Spleen (tissue), 11 donors: ENCODE measurements at regions not wholly inside any gene's neighbourhood (a gene's known extent, or its start where the extent isn't known, plus 50 kb on each side); places are given as distances from the start of the nearest gene placed in this dataset.
A peak's percentile ranks its signal among the peaks of the same experiment; 100 is the strongest.

Source experiments
- DNase-seq: peaks from one replicate; pipeline ENCODE4 v3.0.0-alpha.2; 2020
- H3K27ac ChIP-seq, 8 donors: fragments of 200-600 bp; sonication (generic) in 7 of 8; 1 replicate in 4 of 8; 2 replicates in 4 of 8; pipeline versions ENCODE4 v1.5.0 to v1.8.0; 2016 to 2021; ENCODE audit warnings: inconsistent platforms in 4 of 8, mild to moderate bottlenecking in 4 of 8, moderate library complexity in 1 of 8
- H3K27me3 ChIP-seq, 7 donors: fragments of 200-600 bp; sonication (generic) in 6 of 7; replicated peaks in 1 of 7; 1 replicate in 4 of 7; 2 replicates in 3 of 7; pipeline versions ENCODE4 v1.5.0 to v1.8.0; 2016 to 2021; ENCODE audit warnings: inconsistent platforms in 3 of 7, mild to moderate bottlenecking in 1 of 7
- H3K36me3 ChIP-seq, 6 donors: fragments of 200-600 bp; sonication (generic) in 5 of 6; 1 replicate in 4 of 6; 2 replicates in 2 of 6; pipeline versions ENCODE4 v1.5.0 to v1.8.0; 2016 to 2021; ENCODE audit warnings: inconsistent platforms in 2 of 6
- H3K4me1 ChIP-seq, 6 donors: fragments of 200-600 bp; sonication (generic) in 5 of 6; 1 replicate in 3 of 6; 2 replicates in 3 of 6; pipeline versions ENCODE4 v1.5.0 to v1.8.0; 2016 to 2021; ENCODE audit warnings: inconsistent platforms in 3 of 6
- H3K4me3 ChIP-seq, 8 donors: fragments of 200-600 bp; sonication (generic) in 7 of 8; 1 replicate in 4 of 8; 2 replicates in 4 of 8; pipeline versions ENCODE4 v1.5.0 to v1.8.0; 2016 to 2021; ENCODE audit warnings: inconsistent platforms in 4 of 8, mild to moderate bottlenecking in 4 of 8, moderate library complexity in 2 of 8
- H3K9me3 ChIP-seq, 8 donors: fragments of 200-600 bp; sonication (generic) in 7 of 8; 1 replicate in 4 of 8; 2 replicates in 4 of 8; pipeline versions ENCODE4 v1.5.0 to v1.8.0; 2016 to 2021; ENCODE audit warnings: inconsistent platforms in 4 of 8
- POLR2A ChIP-seq, 3 donors: fragments of 450-650 bp; IDR thresholded peaks; one replicate each; pipeline ENCODE4 v1.5.1; 2017; ENCODE audit warnings: antibody characterized with exemption in 3 of 3, mild to moderate bottlenecking in 1 of 3
- POLR2AphosphoS5 ChIP-seq, 3 donors: sonication (generic); formaldehyde crosslinking; IDR thresholded peaks; one replicate each; pipeline ENCODE4 v1.5.1; 2017; ENCODE audit warnings: antibody characterized with exemption in 3 of 3
- WGBS, 5 donors: extraction: QIAGEN DNeasy Blood & Tissue Kit in 3 of 5; methylation state at CpG; one replicate each; pipeline versions ENCODE4 v1.1.5 to v1.1.7; 2013 to 2018; 5-methylcytosine and 5-hydroxymethylcytosine counted together
- intact Hi-C: fragments of 100-400 bp; cut with DNase I; formaldehyde crosslinking; loops from one replicate; pipeline ENCODE4 v1.15.0; 2023; ENCODE audit warnings: low total_unique reads
- TF ChIP-seq, protein P1 (sequence below), 11 experiments: fragments of 200-600 bp in 7 of 11; fragments of 450-650 bp in 4 of 11; sonication (generic) in 4 of 11; IDR thresholded peaks in 8 of 11; conservative IDR thresholded peaks in 3 of 11; 1 replicate in 7 of 11; 2 replicates in 4 of 11; pipeline versions ENCODE4 v1.4.0 to v1.8.0; 2016 to 2021; ENCODE audit warnings: antibody characterized with exemption in 11 of 11, inconsistent platforms in 4 of 11, mild to moderate bottlenecking in 1 of 11
- donor health status: healthy with polysubstance abuse.
- donor health status: DM: no; HTN: no; CAD: no; lungs with moderate emphysema.
- donor health status: DM: no; HTN: no; CAD: no.
- donor health status: Bipolar disorder and iron deficiency.
- donor health status: healthy.
- donor health status: DM: no; HTN: no; CAD: no.
- donor health status: DM: yes; HTN: yes; CAD: no.

GRCh38 chr2:12915787-12916186 lies 199.1 kb downstream of the TRIB2 start:
- no peaks in the 10 kb centered on the region for H3K36me3 ChIP-seq
- TF ChIP-seq POLR2A (IDR thresholded peaks at IDR 0.05) (no peak), POLR2AphosphoS5 (IDR thresholded peaks at IDR 0.05) (no peak)
- TF ChIP-seq, protein P1, sequence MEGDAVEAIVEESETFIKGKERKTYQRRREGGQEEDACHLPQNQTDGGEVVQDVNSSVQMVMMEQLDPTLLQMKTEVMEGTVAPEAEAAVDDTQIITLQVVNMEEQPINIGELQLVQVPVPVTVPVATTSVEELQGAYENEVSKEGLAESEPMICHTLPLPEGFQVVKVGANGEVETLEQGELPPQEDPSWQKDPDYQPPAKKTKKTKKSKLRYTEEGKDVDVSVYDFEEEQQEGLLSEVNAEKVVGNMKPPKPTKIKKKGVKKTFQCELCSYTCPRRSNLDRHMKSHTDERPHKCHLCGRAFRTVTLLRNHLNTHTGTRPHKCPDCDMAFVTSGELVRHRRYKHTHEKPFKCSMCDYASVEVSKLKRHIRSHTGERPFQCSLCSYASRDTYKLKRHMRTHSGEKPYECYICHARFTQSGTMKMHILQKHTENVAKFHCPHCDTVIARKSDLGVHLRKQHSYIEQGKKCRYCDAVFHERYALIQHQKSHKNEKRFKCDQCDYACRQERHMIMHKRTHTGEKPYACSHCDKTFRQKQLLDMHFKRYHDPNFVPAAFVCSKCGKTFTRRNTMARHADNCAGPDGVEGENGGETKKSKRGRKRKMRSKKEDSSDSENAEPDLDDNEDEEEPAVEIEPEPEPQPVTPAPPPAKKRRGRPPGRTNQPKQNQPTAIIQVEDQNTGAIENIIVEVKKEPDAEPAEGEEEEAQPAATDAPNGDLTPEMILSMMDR (IDR thresholded peaks at IDR 0.05 in 8 of 11, conservative IDR thresholded peaks at IDR 0.05 in 3 of 11) = no peak
- peaks cover 0 to 3% (median 0%) of the 10 kb centered on the region in 7 donors for H3K27me3 ChIP-seq
- intact Hi-C loops = no loop called here
- 95 to 100% (median 95%) methylated on average over 1 of the region's 1 CpG for WGBS, 5 donors
- DNase-seq = no peak
- no peak overlapping the region for H3K4me3 ChIP-seq
- no peaks in the 10 kb centered on the region for H3K9me3 ChIP-seq
- H3K4me1 ChIP-seq = no peaks in the 10 kb centered on the region
- no peak overlapping the region for H3K27ac ChIP-seq

GRCh38 chr2:12918138-12918834 lies 201.6 kb downstream of the TRIB2 start:
- H3K4me3 ChIP-seq = no peak overlapping the region
- H3K27ac ChIP-seq = peak overlapping the region in 7 of 8 donors; percentile 5 to 57 (median 40)

GRCh38 chr2:12918835-12919445 lies 202.2 kb downstream of the TRIB2 start:
- WGBS, 5 donors = 67 to 73% (median 69%) methylated on average over 7 of the region's 7 CpGs
- Histone ChIP-seq H3K27ac (peak overlapping the region in 7 of 8 donors; percentile 5 to 57 (median 40)), H3K4me1 (no peaks in the 10 kb centered on the region), H3K27me3 (no peaks in the 10 kb centered on the region), H3K9me3 (no peaks in the 10 kb centered on the region), H3K36me3 (no peaks in the 10 kb centered on the region), H3K4me3 (no peak overlapping the region)
- no peak for DNase-seq
- no peak for TF ChIP-seq POLR2A (IDR thresholded peaks at IDR 0.05)
- peak in 1 of 3 donors; percentile 59 for TF ChIP-seq POLR2AphosphoS5 (IDR thresholded peaks at IDR 0.05)
- intact Hi-C loops = no loop called here

More at GRCh38 chr2:12918138-12918834, 201.6 kb downstream of the TRIB2 start:
- intact Hi-C loops = no loop called here
- Histone ChIP-seq H3K36me3 (no peaks in the 10 kb centered on the region), H3K27me3 (peaks cover 0 to 2% (median 0%) of the 10 kb centered on the region in 7 donors), H3K4me1 (no peaks in the 10 kb centered on the region), H3K9me3 (no peaks in the 10 kb centered on the region)
- TF ChIP-seq POLR2AphosphoS5 (IDR thresholded peaks at IDR 0.05) (no peak), POLR2A (IDR thresholded peaks at IDR 0.05) (no peak)
- TF ChIP-seq, protein P1 (IDR thresholded peaks at IDR 0.05 in 8 of 11, conservative IDR thresholded peaks at IDR 0.05 in 3 of 11) = no peak
- no peak for DNase-seq
- WGBS, 5 donors = 82 to 93% (median 86%) methylated on average over 7 of the region's 7 CpGs

- WGBS, 5 donors = 77 to 88% (median 84%) methylated on average over 5 of the region's 5 CpGs
- intact Hi-C loops = no loop called here
Measured at GRCh38 chr2:12921321-12921720, 204.6 kb downstream of the TRIB2 start.

More at GRCh38 chr2:12921321-12921720, 204.6 kb downstream of the TRIB2 start:
- TF ChIP-seq, protein P1 (IDR thresholded peaks at IDR 0.05 in 8 of 11, conservative IDR thresholded peaks at IDR 0.05 in 3 of 11) = no peak
- TF ChIP-seq POLR2AphosphoS5 (IDR thresholded peaks at IDR 0.05) (no peak), POLR2A (IDR thresholded peaks at IDR 0.05) (no peak)
- Histone ChIP-seq H3K27me3 (no peaks in the 10 kb centered on the region), H3K9me3 (no peaks in the 10 kb centered on the region), H3K36me3 (no peaks in the 10 kb centered on the region), H3K4me1 (no peaks in the 10 kb centered on the region), H3K27ac (no peak overlapping the region), H3K4me3 (no peak overlapping the region)
- no peak for DNase-seq
